ENCODE measurements at regions not wholly inside any gene's neighbourhood (a gene's known extent, or its start where the extent isn't known, plus 50 kb on each side); places are given as distances from the start of the nearest gene placed in this dataset.
"Not testable (repeated sequence)": the region's sequence is repeated elsewhere in the genome, so short reads cannot be mapped to it uniquely, and the experiment has no call there.

- no peak overlapping the region for H3K4me3 ChIP-seq (ENCODE audit: low read length in 2 of 2)
- no peaks in the 10 kb centered on the region for H3K36me3 ChIP-seq (replicated peaks in 1 of 2; ENCODE audit: control insufficient read depth in 2 of 2, insufficient read depth in 2 of 2, low read length in 2 of 2)
- H3K4me2 ChIP-seq (ENCODE audit: insufficient read depth, low read length, poor library complexity, severe bottlenecking) = no peak overlapping the region
- no peaks in the 10 kb centered on the region for H3K79me1 ChIP-seq (ENCODE audit: low read depth, low read length)
- no peak overlapping the region for H3K4ac ChIP-seq (ENCODE audit: low read length)
- H4K8ac ChIP-seq (ENCODE audit: low read depth, low read length) = no peak overlapping the region
- H2AFZ ChIP-seq (ENCODE audit: low read length) = no peak overlapping the region
- H2BK5ac ChIP-seq (ENCODE audit: low read length) = no peak overlapping the region
- WGBS, 2 donors (ENCODE audit: extremely low coverage in 2 of 2, insufficient read length in 2 of 2, insufficient replicate concordance in 1 of 2) = no CpG with 5 or more reads among the region's 2 CpGs
- DNase-seq (ENCODE audit: low spot score) = no peak
- no peak overlapping the region for H3K27ac ChIP-seq (replicated peaks; ENCODE audit: low read length)
- no peak overlapping the region for H3K9ac ChIP-seq (ENCODE audit: low read depth, low read length, poor library complexity)
- H2BK120ac ChIP-seq (ENCODE audit: low read depth, low read length) = no peak overlapping the region
- H2AK5ac ChIP-seq (ENCODE audit: low read depth, low read length) = no peak overlapping the region
- no peak overlapping the region for H2BK15ac ChIP-seq (ENCODE audit: low read length)
- no peak overlapping the region for H4K91ac ChIP-seq (ENCODE audit: low read depth, low read length, poor library complexity)
- H3K18ac ChIP-seq (ENCODE audit: low read length) = no peak overlapping the region
- no peaks in the 10 kb centered on the region for H3K4me1 ChIP-seq (ENCODE audit: control insufficient read depth in 2 of 2, insufficient read depth in 1 of 2, low read depth in 1 of 2, low read length in 2 of 2)
- no peak overlapping the region for H3K14ac ChIP-seq (ENCODE audit: low read length)
- H3K9me3 ChIP-seq (replicated peaks in 1 of 2; ENCODE audit: control insufficient read depth in 2 of 2, insufficient read depth in 1 of 2, low read depth in 1 of 2, low read length in 2 of 2) = peaks cover 2 to 5% of the 10 kb centered on the region in 2 donors
- no peaks in the 10 kb centered on the region for H3K27me3 ChIP-seq (ENCODE audit: control insufficient read depth in 3 of 3, insufficient read depth in 3 of 3, low read depth in 1 of 3, low read length in 3 of 3)
- no peak overlapping the region for H2BK12ac ChIP-seq (ENCODE audit: low read length)
- H3K23ac ChIP-seq (ENCODE audit: low read depth, low read length, poor library complexity) = no peak overlapping the region
Observed at GRCh38 chr3:28151207-28151550, 90.2 kb upstream of the CMC1 start.

- Histone ChIP-seq H3K18ac (ENCODE audit: low read length) (no peak overlapping the region), H2BK15ac (ENCODE audit: low read length) (no peak overlapping the region), H3K4me1 (ENCODE audit: control insufficient read depth in 2 of 2, insufficient read depth in 1 of 2, low read depth in 1 of 2, low read length in 2 of 2) (no peaks in the 10 kb centered on the region), H2AK5ac (ENCODE audit: low read depth, low read length) (no peak overlapping the region), H3K14ac (ENCODE audit: low read length) (no peak overlapping the region), H3K9ac (ENCODE audit: low read depth, low read length, poor library complexity) (no peak overlapping the region), H2BK5ac (ENCODE audit: low read length) (no peak overlapping the region), H3K27me3 (ENCODE audit: control insufficient read depth in 3 of 3, insufficient read depth in 3 of 3, low read depth in 1 of 3, low read length in 3 of 3) (no peaks in the 10 kb centered on the region), H3K79me1 (ENCODE audit: low read depth, low read length) (no peaks in the 10 kb centered on the region), H4K91ac (ENCODE audit: low read depth, low read length, poor library complexity) (no peak overlapping the region), H3K4me3 (ENCODE audit: low read length in 2 of 2) (no peak overlapping the region), H3K4me2 (ENCODE audit: insufficient read depth, low read length, poor library complexity, severe bottlenecking) (no peak overlapping the region), H3K36me3 (replicated peaks in 1 of 2; ENCODE audit: control insufficient read depth in 2 of 2, insufficient read depth in 2 of 2, low read length in 2 of 2) (no peaks in the 10 kb centered on the region), H2BK12ac (ENCODE audit: low read length) (no peak overlapping the region), H3K23ac (ENCODE audit: low read depth, low read length, poor library complexity) (no peak overlapping the region), H2BK120ac (ENCODE audit: low read depth, low read length) (no peak overlapping the region), H3K9me3 (replicated peaks in 1 of 2; ENCODE audit: control insufficient read depth in 2 of 2, insufficient read depth in 1 of 2, low read depth in 1 of 2, low read length in 2 of 2) (peaks cover 2 to 5% of the 10 kb centered on the region in 2 donors), H4K8ac (ENCODE audit: low read depth, low read length) (no peak overlapping the region), H2AFZ (ENCODE audit: low read length) (no peak overlapping the region), H3K27ac (replicated peaks; ENCODE audit: low read length) (no peak overlapping the region), H3K4ac (ENCODE audit: low read length) (no peak overlapping the region)
- no peak for DNase-seq (ENCODE audit: low spot score)
Observed at GRCh38 chr3:28151608-28152228, 89.7 kb upstream of the CMC1 start.

GRCh38 chr3:28155631-28156030, 85.8 kb upstream of the CMC1 start:
- H4K91ac ChIP-seq (ENCODE audit: low read depth, low read length, poor library complexity) = no peak overlapping the region
- H3K4me2 ChIP-seq (ENCODE audit: insufficient read depth, low read length, poor library complexity, severe bottlenecking) = no peak overlapping the region
- no CpG with 5 or more reads among the region's 2 CpGs for WGBS, 2 donors (ENCODE audit: extremely low coverage in 2 of 2, insufficient read length in 2 of 2, insufficient replicate concordance in 1 of 2)
- no peak for DNase-seq (ENCODE audit: low spot score)
- H3K4ac ChIP-seq (ENCODE audit: low read length) = no peak overlapping the region
- H4K8ac ChIP-seq (ENCODE audit: low read depth, low read length) = no peak overlapping the region
- peaks cover 2 to 5% of the 10 kb centered on the region in 2 donors for H3K9me3 ChIP-seq (replicated peaks in 1 of 2; ENCODE audit: control insufficient read depth in 2 of 2, insufficient read depth in 1 of 2, low read depth in 1 of 2, low read length in 2 of 2)
- H3K23ac ChIP-seq (ENCODE audit: low read depth, low read length, poor library complexity) = no peak overlapping the region
- H3K4me1 ChIP-seq (ENCODE audit: control insufficient read depth in 2 of 2, insufficient read depth in 1 of 2, low read depth in 1 of 2, low read length in 2 of 2) = no peaks in the 10 kb centered on the region
- H3K79me1 ChIP-seq (ENCODE audit: low read depth, low read length) = no peaks in the 10 kb centered on the region
- no peak overlapping the region for H3K4me3 ChIP-seq (ENCODE audit: low read length in 2 of 2)
- no peak overlapping the region for H2BK12ac ChIP-seq (ENCODE audit: low read length)
- no peak overlapping the region for H3K27ac ChIP-seq (replicated peaks; ENCODE audit: low read length)
- H3K36me3 ChIP-seq (replicated peaks in 1 of 2; ENCODE audit: control insufficient read depth in 2 of 2, insufficient read depth in 2 of 2, low read length in 2 of 2) = no peaks in the 10 kb centered on the region
- H3K14ac ChIP-seq (ENCODE audit: low read length) = no peak overlapping the region
- no peak overlapping the region for H2BK5ac ChIP-seq (ENCODE audit: low read length)
- no peak overlapping the region for H2BK15ac ChIP-seq (ENCODE audit: low read length)
- H2BK120ac ChIP-seq (ENCODE audit: low read depth, low read length) = no peak overlapping the region
- no peaks in the 10 kb centered on the region for H3K27me3 ChIP-seq (ENCODE audit: control insufficient read depth in 3 of 3, insufficient read depth in 3 of 3, low read depth in 1 of 3, low read length in 3 of 3)
- no peak overlapping the region for H3K9ac ChIP-seq (ENCODE audit: low read depth, low read length, poor library complexity)
- H3K18ac ChIP-seq (ENCODE audit: low read length) = no peak overlapping the region
- no peak overlapping the region for H2AFZ ChIP-seq (ENCODE audit: low read length)
- no peak overlapping the region for H2AK5ac ChIP-seq (ENCODE audit: low read depth, low read length)

GRCh38 chr3:28156599-28156998, 84.8 kb upstream of the CMC1 start:
- H3K4ac ChIP-seq (ENCODE audit: low read length); DNase-seq (ENCODE audit: low spot score); H3K79me1 ChIP-seq (ENCODE audit: low read depth, low read length); H2AFZ ChIP-seq (ENCODE audit: low read length); H3K9me3 ChIP-seq (replicated peaks in 1 of 2; ENCODE audit: control insufficient read depth in 2 of 2, insufficient read depth in 1 of 2, low read depth in 1 of 2, low read length in 2 of 2); H3K4me2 ChIP-seq (ENCODE audit: insufficient read depth, low read length, poor library complexity, severe bottlenecking); H3K9ac ChIP-seq (ENCODE audit: low read depth, low read length, poor library complexity); H2BK120ac ChIP-seq (ENCODE audit: low read depth, low read length); H2BK15ac ChIP-seq (ENCODE audit: low read length); H4K91ac ChIP-seq (ENCODE audit: low read depth, low read length, poor library complexity); H3K23ac ChIP-seq (ENCODE audit: low read depth, low read length, poor library complexity); H2BK12ac ChIP-seq (ENCODE audit: low read length); H3K36me3 ChIP-seq (replicated peaks in 1 of 2; ENCODE audit: control insufficient read depth in 2 of 2, insufficient read depth in 2 of 2, low read length in 2 of 2); H3K27ac ChIP-seq (replicated peaks; ENCODE audit: low read length); H2AK5ac ChIP-seq (ENCODE audit: low read depth, low read length); H3K4me3 ChIP-seq (ENCODE audit: low read length in 2 of 2); H4K8ac ChIP-seq (ENCODE audit: low read depth, low read length); H3K27me3 ChIP-seq (ENCODE audit: control insufficient read depth in 3 of 3, insufficient read depth in 3 of 3, low read depth in 1 of 3, low read length in 3 of 3); H3K14ac ChIP-seq (ENCODE audit: low read length); H3K18ac ChIP-seq (ENCODE audit: low read length); H2BK5ac ChIP-seq (ENCODE audit: low read length); H3K4me1 ChIP-seq (ENCODE audit: control insufficient read depth in 2 of 2, insufficient read depth in 1 of 2, low read depth in 1 of 2, low read length in 2 of 2): not testable (repeated sequence)
- WGBS, 2 donors (ENCODE audit: extremely low coverage in 2 of 2, insufficient read length in 2 of 2, insufficient replicate concordance in 1 of 2) = no CpG with 5 or more reads among the region's 16 CpGs
